ENCODE measurements at regions not wholly inside any gene's neighbourhood (a gene's known extent, or its start where the extent isn't known, plus 50 kb on each side); places are given as distances from the start of the nearest gene placed in this dataset.

GRCh38 chr15:96422125-96422524 is 91.6 kb downstream of the NR2F2 start:
- TF ChIP-seq CTCF (tag by site-specific recombination; IDR thresholded peaks at IDR 0.05), result no peak
- no peak for TF ChIP-seq YY1 (tag by site-specific recombination; IDR thresholded peaks at IDR 0.05)
- no peak for TF ChIP-seq ZFHX2 (tag by site-specific recombination; conservative IDR thresholded peaks at IDR 0.05)
- no peak for TF ChIP-seq ZNF423 (tag by site-specific recombination; IDR thresholded peaks at IDR 0.05)
- no peak for TF ChIP-seq MEIS1 (CRISPR knock-in tag; IDR thresholded peaks at IDR 0.05; ENCODE audit: borderline replicate concordance)
- no peak for TF ChIP-seq ZBTB17 (tag by site-specific recombination; IDR thresholded peaks at IDR 0.05)
- TF ChIP-seq ZNF530 (tag by site-specific recombination; IDR thresholded peaks at IDR 0.05; ENCODE audit: low read depth), result no peak
- no peak for TF ChIP-seq ATF2 (tag by site-specific recombination; IDR thresholded peaks at IDR 0.05; ENCODE audit: low read depth)
- no peak for TF ChIP-seq ZNF138 (tag by site-specific recombination; IDR thresholded peaks at IDR 0.05; ENCODE audit: borderline replicate concordance)

Data from HEK293 (cell line).